ENCODE measurements at regions not wholly inside any gene's neighbourhood (a gene's known extent, or its start where the extent isn't known, plus 50 kb on each side); places are given as distances from the start of the nearest gene placed in this dataset.

- TF ChIP-seq, protein P1, sequence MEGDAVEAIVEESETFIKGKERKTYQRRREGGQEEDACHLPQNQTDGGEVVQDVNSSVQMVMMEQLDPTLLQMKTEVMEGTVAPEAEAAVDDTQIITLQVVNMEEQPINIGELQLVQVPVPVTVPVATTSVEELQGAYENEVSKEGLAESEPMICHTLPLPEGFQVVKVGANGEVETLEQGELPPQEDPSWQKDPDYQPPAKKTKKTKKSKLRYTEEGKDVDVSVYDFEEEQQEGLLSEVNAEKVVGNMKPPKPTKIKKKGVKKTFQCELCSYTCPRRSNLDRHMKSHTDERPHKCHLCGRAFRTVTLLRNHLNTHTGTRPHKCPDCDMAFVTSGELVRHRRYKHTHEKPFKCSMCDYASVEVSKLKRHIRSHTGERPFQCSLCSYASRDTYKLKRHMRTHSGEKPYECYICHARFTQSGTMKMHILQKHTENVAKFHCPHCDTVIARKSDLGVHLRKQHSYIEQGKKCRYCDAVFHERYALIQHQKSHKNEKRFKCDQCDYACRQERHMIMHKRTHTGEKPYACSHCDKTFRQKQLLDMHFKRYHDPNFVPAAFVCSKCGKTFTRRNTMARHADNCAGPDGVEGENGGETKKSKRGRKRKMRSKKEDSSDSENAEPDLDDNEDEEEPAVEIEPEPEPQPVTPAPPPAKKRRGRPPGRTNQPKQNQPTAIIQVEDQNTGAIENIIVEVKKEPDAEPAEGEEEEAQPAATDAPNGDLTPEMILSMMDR (IDR thresholded peaks at IDR 0.05), result no peak
- TF ChIP-seq ZNF138 (CRISPR knock-in tag; conservative IDR thresholded peaks at IDR 0.05) (no peak), SMAD4 (CRISPR knock-in tag; IDR thresholded peaks at IDR 0.05) (no peak)
These were observed 56.1 kb upstream of the POU2AF2 start for GRCh38 chr11:111189466-111189865.
